ENCODE measurements at regions not wholly inside any gene's neighbourhood (a gene's known extent, or its start where the extent isn't known, plus 50 kb on each side); places are given as distances from the start of the nearest gene placed in this dataset.

DNA sequence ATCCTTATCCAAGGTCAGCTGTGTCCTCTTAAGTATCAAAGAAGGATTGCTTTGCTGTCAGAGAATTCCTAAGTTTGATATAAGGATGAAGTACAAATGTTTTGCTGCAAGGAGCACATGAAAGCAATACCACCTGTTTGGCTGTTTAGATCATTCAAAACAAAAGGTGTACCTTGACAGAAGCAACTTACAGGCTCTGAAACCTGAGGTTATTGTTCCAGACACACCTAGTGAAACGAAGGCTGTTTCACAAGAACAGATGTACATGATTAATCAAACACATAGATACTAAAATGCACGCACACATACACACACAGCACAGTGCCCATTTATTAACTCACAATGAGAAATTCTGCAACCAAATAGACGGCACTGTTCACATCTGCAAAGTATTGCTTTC is 166.2 kb downstream of the RBM43 start:
- H3K27ac Mint-ChIP-seq: no peak overlapping the region
- DNase-seq (no peak), ATAC-seq (ENCODE audit: poor library complexity) (no peak)
- no peaks in the 10 kb centered on the region for H3K9me3 Mint-ChIP-seq
- H3K4me3 Mint-ChIP-seq: no peak overlapping the region
- ChIA-PET POLR2A (no interaction called here), CTCF (no interaction called here)
- TF ChIP-seq, protein P1, sequence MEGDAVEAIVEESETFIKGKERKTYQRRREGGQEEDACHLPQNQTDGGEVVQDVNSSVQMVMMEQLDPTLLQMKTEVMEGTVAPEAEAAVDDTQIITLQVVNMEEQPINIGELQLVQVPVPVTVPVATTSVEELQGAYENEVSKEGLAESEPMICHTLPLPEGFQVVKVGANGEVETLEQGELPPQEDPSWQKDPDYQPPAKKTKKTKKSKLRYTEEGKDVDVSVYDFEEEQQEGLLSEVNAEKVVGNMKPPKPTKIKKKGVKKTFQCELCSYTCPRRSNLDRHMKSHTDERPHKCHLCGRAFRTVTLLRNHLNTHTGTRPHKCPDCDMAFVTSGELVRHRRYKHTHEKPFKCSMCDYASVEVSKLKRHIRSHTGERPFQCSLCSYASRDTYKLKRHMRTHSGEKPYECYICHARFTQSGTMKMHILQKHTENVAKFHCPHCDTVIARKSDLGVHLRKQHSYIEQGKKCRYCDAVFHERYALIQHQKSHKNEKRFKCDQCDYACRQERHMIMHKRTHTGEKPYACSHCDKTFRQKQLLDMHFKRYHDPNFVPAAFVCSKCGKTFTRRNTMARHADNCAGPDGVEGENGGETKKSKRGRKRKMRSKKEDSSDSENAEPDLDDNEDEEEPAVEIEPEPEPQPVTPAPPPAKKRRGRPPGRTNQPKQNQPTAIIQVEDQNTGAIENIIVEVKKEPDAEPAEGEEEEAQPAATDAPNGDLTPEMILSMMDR (IDR thresholded peaks at IDR 0.05): no peak
- no peak overlapping the region for H3K27ac ChIP-seq (ENCODE audit: low read depth in 1 of 2, low read length in 2 of 2)
- no peaks in the 10 kb centered on the region for H3K4me1 Mint-ChIP-seq (ENCODE audit: low read depth)
- H3K27me3 ChIP-seq (ENCODE audit: control insufficient read depth in 1 of 2, insufficient read depth in 2 of 2, low read length in 2 of 2): no peaks in the 10 kb centered on the region
- H3K27me3 Mint-ChIP-seq: peaks cover 9% of the 10 kb centered on the region
- no peaks in the 10 kb centered on the region for H3K9me3 ChIP-seq (ENCODE audit: control insufficient read depth in 1 of 2, insufficient read depth in 1 of 2, low read length in 2 of 2)
- H3K4me1 ChIP-seq (ENCODE audit: insufficient read depth, low read length): no peaks in the 10 kb centered on the region
- H3K36me3 ChIP-seq (ENCODE audit: insufficient read depth, low read length): no peaks in the 10 kb centered on the region
- H3K36me3 Mint-ChIP-seq (ENCODE audit: low read depth): no peaks in the 10 kb centered on the region
- H3K4me3 ChIP-seq (ENCODE audit: low read length): no peak overlapping the region
- intact Hi-C loops (cut with DNase I, micrococcal nuclease): no loop called here

DNA sequence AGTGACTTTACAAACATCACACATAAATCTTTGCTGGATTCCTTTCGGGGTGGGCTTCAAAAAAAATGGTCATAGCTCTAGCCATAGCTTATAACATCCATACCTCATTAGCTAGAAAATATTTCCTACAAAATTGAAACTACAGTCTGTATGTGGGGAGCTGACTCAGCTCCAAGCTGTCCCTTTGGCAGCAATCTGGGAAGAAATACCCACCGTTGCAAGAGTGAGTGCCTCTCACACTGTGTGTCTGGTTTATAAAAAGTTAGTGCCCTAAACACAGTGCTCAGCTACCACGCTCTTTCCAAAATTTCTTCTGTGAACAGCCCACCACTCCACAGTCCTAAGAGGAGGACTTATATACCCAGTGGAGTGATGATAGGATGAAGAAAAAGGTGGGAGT is 170.1 kb downstream of the RBM43 start:
- no peak overlapping the region for H3K27ac ChIP-seq (ENCODE audit: low read depth in 1 of 2, low read length in 2 of 2)
- Mint-ChIP-seq H3K36me3 (ENCODE audit: low read depth) (no peaks in the 10 kb centered on the region), H3K27ac (no peak overlapping the region), H3K27me3 (peaks cover 12% of the 10 kb centered on the region), H3K4me3 (no peak overlapping the region), H3K9me3 (no peaks in the 10 kb centered on the region), H3K4me1 (ENCODE audit: low read depth) (no peaks in the 10 kb centered on the region)
- H3K27me3 ChIP-seq (ENCODE audit: control insufficient read depth in 1 of 2, insufficient read depth in 2 of 2, low read length in 2 of 2): no peaks in the 10 kb centered on the region
- H3K36me3 ChIP-seq (ENCODE audit: insufficient read depth, low read length): no peaks in the 10 kb centered on the region
- TF ChIP-seq, protein P1 (IDR thresholded peaks at IDR 0.05): no peak
- H3K9me3 ChIP-seq (ENCODE audit: control insufficient read depth in 1 of 2, insufficient read depth in 1 of 2, low read length in 2 of 2): no peaks in the 10 kb centered on the region
- intact Hi-C loops (cut with DNase I, micrococcal nuclease): no loop called here
- no peaks in the 10 kb centered on the region for H3K4me1 ChIP-seq (ENCODE audit: insufficient read depth, low read length)
- ATAC-seq (ENCODE audit: poor library complexity): no peak
- CTCF ChIA-PET: no interaction called here
- no peak for DNase-seq
- H3K4me3 ChIP-seq (ENCODE audit: low read length): no peak overlapping the region
- POLR2A ChIA-PET: no interaction called here

DNA sequence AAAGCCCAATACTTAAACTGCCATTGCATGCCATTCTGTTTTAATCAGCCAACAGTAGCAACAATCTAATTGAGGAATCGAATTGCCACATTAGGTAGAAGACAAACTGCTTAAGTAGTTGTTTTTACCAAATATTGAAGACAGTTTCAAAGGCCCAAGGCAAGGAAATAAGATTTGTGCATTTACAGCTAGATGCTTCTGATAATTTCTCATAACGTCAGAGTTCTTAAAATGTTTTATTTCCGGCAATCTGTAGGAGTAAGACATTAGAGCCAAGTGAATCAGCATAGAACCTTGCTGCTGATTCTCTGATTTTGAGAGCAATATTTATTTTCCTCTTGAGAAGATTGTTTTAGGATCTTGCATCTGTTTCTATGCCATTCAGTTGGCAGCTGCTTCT is 174.3 kb downstream of the RBM43 start:
- POLR2A ChIA-PET: no interaction called here
- Histone ChIP-seq H3K9me3 (ENCODE audit: control insufficient read depth in 1 of 2, insufficient read depth in 1 of 2, low read length in 2 of 2) (no peaks in the 10 kb centered on the region), H3K36me3 (ENCODE audit: insufficient read depth, low read length) (no peaks in the 10 kb centered on the region), H3K27ac (ENCODE audit: low read depth in 1 of 2, low read length in 2 of 2) (no peak overlapping the region), H3K4me3 (ENCODE audit: low read length) (no peak overlapping the region), H3K4me1 (ENCODE audit: insufficient read depth, low read length) (no peaks in the 10 kb centered on the region), H3K27me3 (ENCODE audit: control insufficient read depth in 1 of 2, insufficient read depth in 2 of 2, low read length in 2 of 2) (no peaks in the 10 kb centered on the region)
- intact Hi-C loops (cut with DNase I, micrococcal nuclease): no loop called here
- H3K27ac Mint-ChIP-seq: no peak overlapping the region
- no peaks in the 10 kb centered on the region for H3K9me3 Mint-ChIP-seq
- H3K4me3 Mint-ChIP-seq: no peak overlapping the region
- no peaks in the 10 kb centered on the region for H3K36me3 Mint-ChIP-seq (ENCODE audit: low read depth)
- TF ChIP-seq, protein P1 (IDR thresholded peaks at IDR 0.05): no peak
- no peak for ATAC-seq (ENCODE audit: poor library complexity)
- peaks cover 17% of the 10 kb centered on the region for H3K4me1 Mint-ChIP-seq (ENCODE audit: low read depth)
- CTCF ChIA-PET: no interaction called here
- no peak for DNase-seq
- peaks cover 12% of the 10 kb centered on the region for H3K27me3 Mint-ChIP-seq

Data from CD4-positive, alpha-beta T cell (primary cell).